LNCaP clone FGC (cell line): ENCODE measurements at regions not wholly inside any gene's neighbourhood (a gene's known extent, or its start where the extent isn't known, plus 50 kb on each side); places are given as distances from the start of the nearest gene placed in this dataset.

ENCODE experiments used
- DNase-seq: peaks from one replicate; pipeline ENCODE4 v3.0.0-alpha.2; 2011; ENCODE audit warnings: low read depth
- H3K4me3 ChIP-seq: 2 replicates; pipeline ENCODE4 v1.5.1; 2011; ENCODE audit warnings: mild to moderate bottlenecking, low read depth, low read length, control low read depth
- CTCF ChIP-seq: IDR thresholded peaks from 2 replicates; pipeline ENCODE4 v1.5.1; 2012; ENCODE audit warnings: mild to moderate bottlenecking; ENCODE audit not compliant: control insufficient read depth, insufficient read depth; ENCODE audit errors: extremely low read depth

- no peak overlapping the region for H3K4me3 ChIP-seq
- no peak for TF ChIP-seq CTCF
- no peak for DNase-seq
These were observed 290.8 kb downstream of the MSX2 start for GRCh38 chr5:175015028-175015685.

GRCh38 chr5:175013251-175013650, 288.9 kb downstream of the MSX2 start:
- H3K4me3 ChIP-seq, result no peak overlapping the region
- TF ChIP-seq CTCF, result no peak
- no peak for DNase-seq

- no peak for DNase-seq
- TF ChIP-seq CTCF, result no peak
- H3K4me3 ChIP-seq, result no peak overlapping the region
These were observed 287.9 kb downstream of the MSX2 start for GRCh38 chr5:175012267-175012666.

DNA sequence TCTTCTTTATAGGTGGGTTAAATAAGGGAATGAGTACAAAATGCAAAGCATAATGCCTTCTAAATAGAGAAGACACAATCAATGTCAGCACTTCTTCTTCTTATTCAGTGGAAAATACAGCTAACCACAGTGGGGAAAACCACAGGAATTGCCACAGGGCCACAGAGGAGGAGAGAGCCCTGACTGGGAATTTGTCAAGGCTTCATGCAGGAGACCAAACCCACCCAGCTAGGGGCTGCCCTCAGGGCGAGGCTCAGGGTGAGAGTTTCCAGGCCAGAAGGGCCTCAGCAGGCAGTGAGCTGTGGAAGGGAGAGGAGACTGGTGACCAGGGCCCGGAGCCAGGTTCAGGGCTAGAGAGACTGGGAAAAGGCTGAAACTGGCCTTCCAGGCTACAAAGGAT, 279.1 kb downstream of the MSX2 start:
- no peak for DNase-seq
- no peak for TF ChIP-seq CTCF
- H3K4me3 ChIP-seq, result no peak overlapping the region

DNA sequence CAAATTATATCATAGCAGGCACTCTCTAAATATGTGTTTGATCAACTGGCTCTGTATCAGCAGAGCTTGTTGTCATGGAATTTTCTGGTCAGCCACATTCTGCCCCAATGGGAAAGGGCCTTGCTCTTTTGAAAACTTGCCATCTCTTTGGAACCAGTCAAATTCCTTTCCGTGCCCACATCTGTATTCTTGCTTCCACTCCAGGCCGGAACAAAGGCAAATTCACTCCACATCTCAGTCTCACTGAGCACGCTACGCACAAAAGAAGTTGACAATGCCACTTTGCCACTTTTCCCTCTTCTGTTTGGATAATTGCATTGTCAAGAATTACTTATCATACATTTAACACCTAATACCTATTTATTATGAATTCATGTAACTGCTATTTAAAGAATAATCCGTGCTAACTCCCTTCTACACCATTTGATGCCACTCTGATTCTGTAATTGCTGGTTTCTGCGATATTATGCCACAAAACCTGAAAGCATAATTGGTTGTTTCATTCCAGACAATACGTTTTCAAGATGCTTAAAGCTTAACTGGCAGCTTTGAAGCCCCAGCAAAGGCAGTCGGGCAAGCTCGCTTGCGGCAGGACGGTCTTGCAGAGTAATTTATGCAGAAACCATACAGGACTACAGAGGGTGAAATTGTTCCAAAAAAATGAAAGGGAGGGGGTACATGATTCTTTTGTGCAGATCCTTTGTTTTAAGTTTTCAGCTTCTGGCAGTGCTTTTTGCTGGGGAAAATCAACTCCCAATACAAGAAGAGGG, 277.7 kb downstream of the MSX2 start:
- no peak for TF ChIP-seq CTCF
- no peak overlapping the region for H3K4me3 ChIP-seq
- no peak for DNase-seq

DNA sequence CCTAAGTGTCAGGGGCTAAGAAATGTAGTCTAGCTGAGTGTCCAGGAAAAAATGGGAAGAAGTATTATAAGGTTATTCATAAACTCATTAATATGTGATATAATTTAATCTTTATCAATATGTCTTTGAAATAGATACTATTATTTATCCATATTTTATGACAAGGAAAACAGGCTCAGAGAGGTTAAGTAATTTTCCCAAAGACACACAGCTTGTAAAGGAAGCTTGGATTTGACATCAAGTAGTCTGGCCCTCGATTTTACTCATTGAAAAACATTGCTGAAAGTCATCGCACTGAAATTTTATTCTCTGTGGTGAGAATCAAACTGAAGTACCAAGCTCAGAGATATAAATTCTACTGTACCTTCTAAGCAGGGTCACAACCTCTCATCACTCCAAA, 276.9 kb downstream of the MSX2 start:
- no peak for TF ChIP-seq CTCF
- H3K4me3 ChIP-seq, result no peak overlapping the region
- DNase-seq, result no peak
